ENCODE measurements at regions not wholly inside any gene's neighbourhood (a gene's known extent, or its start where the extent isn't known, plus 50 kb on each side); places are given as distances from the start of the nearest gene placed in this dataset.

- Mint-ChIP-seq H3K36me3 (ENCODE audit: low read depth) (no peaks in the 10 kb centered on the region), H3K4me1 (peaks cover 5% of the 10 kb centered on the region), H3K27me3 (ENCODE audit: low read depth, poor library complexity) (no peaks in the 10 kb centered on the region)
Observed at GRCh38 chr4:138105331-138105730, 136.8 kb downstream of the SLC7A11 start.

GRCh38 chr4:138104284-138104680 is 137.9 kb downstream of the SLC7A11 start:
- Mint-ChIP-seq H3K27ac (no peak overlapping the region), H3K4me3 (no peak overlapping the region), H3K27me3 (ENCODE audit: low read depth, poor library complexity) (no peaks in the 10 kb centered on the region), H3K36me3 (ENCODE audit: low read depth) (no peaks in the 10 kb centered on the region), H3K4me1 (peaks cover 5% of the 10 kb centered on the region), H3K9me3 (peaks cover 7% of the 10 kb centered on the region)
- no peak for DNase-seq
- TF ChIP-seq CTCF (IDR thresholded peaks at IDR 0.05), result no peak

More at GRCh38 chr4:138105331-138105730, 136.8 kb downstream of the SLC7A11 start:
- Mint-ChIP-seq H3K9me3 (peaks cover 7% of the 10 kb centered on the region), H3K27ac (no peak overlapping the region), H3K4me3 (no peak overlapping the region)
- TF ChIP-seq CTCF (IDR thresholded peaks at IDR 0.05), result no peak
- DNase-seq, result no peak

- Mint-ChIP-seq H3K27me3 (ENCODE audit: low read depth, poor library complexity) (no peaks in the 10 kb centered on the region), H3K4me3 (no peak overlapping the region), H3K4me1 (peaks cover 5% of the 10 kb centered on the region), H3K36me3 (ENCODE audit: low read depth) (no peaks in the 10 kb centered on the region), H3K27ac (no peak overlapping the region), H3K9me3 (peaks cover 5% of the 10 kb centered on the region)
- no peak for TF ChIP-seq CTCF (IDR thresholded peaks at IDR 0.05)
- no peak for DNase-seq
Observed at GRCh38 chr4:138103597-138104283, 138.4 kb downstream of the SLC7A11 start.

DNA sequence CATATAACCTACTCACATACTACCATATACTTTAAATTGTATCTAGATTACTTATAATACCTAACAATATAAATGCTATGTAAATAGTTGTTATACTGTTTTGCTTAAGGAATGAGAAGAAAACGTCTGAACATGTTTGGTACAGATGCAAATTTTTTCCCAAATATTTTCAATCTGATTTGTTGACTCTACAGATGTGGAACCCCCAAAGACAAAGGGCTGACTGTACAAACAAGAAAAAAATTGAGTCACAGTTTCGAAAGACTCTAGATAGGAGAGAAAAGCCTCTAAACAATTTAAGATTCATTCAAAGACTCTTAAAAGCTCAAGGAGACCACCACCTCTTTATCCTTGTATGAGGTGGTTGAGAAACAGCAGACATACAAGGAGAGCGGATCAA is 142.8 kb downstream of the SLC7A11 start:
- DNase-seq, result no peak
- Mint-ChIP-seq H3K9me3 (no peaks in the 10 kb centered on the region), H3K27me3 (ENCODE audit: low read depth, poor library complexity) (no peaks in the 10 kb centered on the region), H3K4me1 (peaks cover 22% of the 10 kb centered on the region), H3K36me3 (ENCODE audit: low read depth) (no peaks in the 10 kb centered on the region), H3K27ac (no peak overlapping the region), H3K4me3 (no peak overlapping the region)
- no peak for TF ChIP-seq CTCF (IDR thresholded peaks at IDR 0.05)

DNA sequence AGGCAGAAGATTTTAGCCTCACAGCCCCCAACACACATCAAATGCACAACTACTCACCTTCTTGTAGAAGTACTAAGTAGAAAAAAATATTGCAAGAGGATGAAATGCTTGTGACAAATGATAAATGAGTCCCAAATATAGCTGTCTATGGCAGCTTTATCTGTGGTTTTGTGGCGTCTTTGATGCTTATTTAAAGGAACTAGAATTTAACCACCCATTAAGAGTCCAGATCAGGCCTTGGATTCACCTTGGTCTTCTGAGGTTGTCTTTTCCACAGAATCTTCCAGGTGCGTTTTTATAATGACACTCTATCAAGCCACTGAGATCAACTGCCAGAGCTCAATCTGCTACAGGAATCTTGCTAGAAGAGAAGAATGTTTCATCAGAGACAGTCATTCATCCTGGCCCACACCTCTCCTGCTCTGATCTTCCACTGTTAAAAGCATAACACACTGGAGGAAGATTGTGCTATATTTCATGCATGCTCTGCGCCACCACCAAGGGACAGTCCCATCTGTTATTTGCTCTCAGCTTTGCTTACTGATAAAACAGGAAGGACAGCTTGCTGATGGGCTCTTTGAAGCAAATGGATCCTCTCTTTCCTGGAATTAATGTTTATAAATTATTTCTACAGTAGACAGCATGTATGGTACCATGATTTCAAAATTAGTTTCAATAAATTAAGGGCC is 144.1 kb downstream of the SLC7A11 start:
- TF ChIP-seq CTCF (IDR thresholded peaks at IDR 0.05), result no peak
- Mint-ChIP-seq H3K27ac (no peak overlapping the region), H3K9me3 (no peaks in the 10 kb centered on the region), H3K27me3 (ENCODE audit: low read depth, poor library complexity) (no peaks in the 10 kb centered on the region), H3K4me3 (no peak overlapping the region), H3K4me1 (peaks cover 18% of the 10 kb centered on the region), H3K36me3 (ENCODE audit: low read depth) (no peaks in the 10 kb centered on the region)
- DNase-seq, result no peak
